NCI-H1417 treated with DMSO at 0.1 percent for 48 hours (cell line): ENCODE measurements at regions not wholly inside any gene's neighbourhood (a gene's known extent, or its start where the extent isn't known, plus 50 kb on each side); places are given as distances from the start of the nearest gene placed in this dataset.
"Not testable (repeated sequence)": the region's sequence is repeated elsewhere in the genome, so short reads cannot be mapped to it uniquely, and the experiment has no call there.

Experiments
- DNase-seq: peaks from one replicate; lab custom pipeline; 2025; lab: John Stamatoyannopoulos, UW

- no peak for DNase-seq
These were observed 722.2 kb downstream of the MATN1 start for GRCh38 chr1:30001011-30001731.

DNA sequence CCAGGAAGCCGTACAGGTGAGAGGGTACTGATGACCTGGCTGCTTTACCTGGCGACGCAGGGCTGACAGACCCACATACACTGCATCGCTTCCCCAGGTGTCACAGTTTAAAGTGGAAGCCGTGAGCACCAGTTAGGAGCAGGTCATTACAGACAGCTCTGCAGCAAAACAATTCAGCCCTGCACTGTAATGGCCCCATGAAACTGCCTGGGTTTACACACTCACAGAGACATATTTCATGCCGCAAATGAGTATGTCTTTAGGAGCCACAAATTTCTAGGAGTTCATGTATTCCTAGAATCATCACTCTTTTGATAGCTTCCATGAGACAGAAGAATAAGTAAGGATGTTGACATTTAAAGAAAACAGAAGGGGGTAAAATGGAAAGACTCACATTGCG lies 723.1 kb downstream of the MATN1 start:
- no peak for DNase-seq

DNA sequence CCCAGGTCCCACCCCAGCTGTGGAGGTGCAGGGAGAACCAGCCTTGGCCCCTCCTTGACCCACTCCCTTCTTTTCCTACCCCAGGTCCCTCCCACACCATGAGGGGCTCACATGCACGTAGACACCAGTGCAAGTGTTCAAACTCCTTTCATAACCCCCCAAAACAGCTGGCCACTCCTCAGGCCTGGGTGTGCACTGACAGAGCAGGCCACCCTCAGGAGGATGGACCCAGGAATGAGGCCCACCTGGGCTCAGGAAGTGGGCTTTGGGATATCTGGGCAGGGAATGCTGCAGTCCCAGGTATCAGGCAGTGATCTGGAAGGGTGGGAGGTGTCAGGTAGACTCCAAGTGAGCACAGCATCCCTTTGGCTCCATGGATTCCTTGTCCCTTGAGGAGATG lies 723.8 kb downstream of the MATN1 start:
- DNase-seq = no peak

DNA sequence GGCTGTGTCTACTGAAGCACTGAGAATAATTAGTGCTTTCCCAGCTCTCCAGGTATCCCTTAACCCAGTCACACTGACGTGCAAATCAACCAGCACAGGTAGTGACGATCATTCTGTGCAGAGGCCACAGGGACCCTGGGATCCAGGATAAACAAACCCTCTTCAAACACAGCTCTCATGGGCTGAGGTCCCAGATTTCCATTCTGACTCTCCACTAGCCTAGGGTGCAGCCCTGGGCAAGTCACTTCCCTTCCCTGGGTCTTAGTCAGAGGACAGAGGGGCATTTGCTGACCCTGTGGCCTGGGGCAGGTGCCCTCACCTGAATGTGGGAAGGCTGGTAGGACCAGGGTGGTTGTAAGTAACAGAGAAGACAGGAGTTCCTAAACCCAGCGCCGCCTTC lies 724.7 kb downstream of the MATN1 start:
- no peak for DNase-seq

- not testable (repeated sequence) for DNase-seq
These were observed 725.6 kb downstream of the MATN1 start for GRCh38 chr1:29997818-29998217.

DNA sequence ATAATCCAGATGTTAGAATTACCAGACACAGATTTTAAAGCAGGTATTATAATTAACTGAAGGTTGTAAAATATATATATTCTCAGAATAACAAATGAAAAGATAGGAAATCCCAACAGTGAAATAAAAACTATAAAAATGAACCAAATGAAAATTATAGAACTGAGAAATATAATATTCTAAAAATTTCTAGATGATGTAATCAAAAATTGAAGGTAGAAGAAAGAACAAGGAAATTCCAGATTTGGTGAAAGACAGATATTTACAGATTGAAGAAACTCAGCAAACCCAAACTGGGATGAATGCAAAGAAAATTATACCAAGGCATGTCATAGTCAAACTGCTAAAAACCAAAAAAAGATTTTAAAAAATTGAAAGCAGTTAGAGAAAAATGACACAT lies 729.4 kb downstream of the MATN1 start:
- no peak for DNase-seq

DNA sequence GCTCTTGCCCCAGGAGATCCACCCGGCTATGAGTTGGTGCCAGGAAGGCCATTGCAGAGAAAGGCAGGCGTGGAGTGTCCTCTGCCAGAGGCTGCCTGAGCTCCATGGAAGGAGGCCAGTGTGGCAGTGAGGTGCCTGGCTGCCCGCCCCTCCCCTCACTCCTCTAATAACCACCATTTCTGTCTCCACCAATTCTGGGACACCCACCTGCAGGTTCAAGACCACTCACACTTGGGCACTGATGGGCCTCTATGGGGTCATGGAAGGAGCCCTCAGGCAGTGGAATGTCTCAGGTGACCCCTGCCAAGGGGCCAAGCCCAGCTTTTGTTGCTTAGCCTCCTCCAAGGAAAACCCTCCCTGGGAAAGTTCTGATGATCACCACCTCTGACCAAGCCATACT lies 731.6 kb downstream of the MATN1 start:
- DNase-seq = no peak

- no peak for DNase-seq
These were observed 732.4 kb downstream of the MATN1 start for GRCh38 chr1:29991025-29991424.

- no peak for DNase-seq
These were observed 733.1 kb downstream of the MATN1 start for GRCh38 chr1:29990304-29990703.

- no peak for DNase-seq
These were observed 736.4 kb downstream of the MATN1 start for GRCh38 chr1:29986986-29987385.

DNA sequence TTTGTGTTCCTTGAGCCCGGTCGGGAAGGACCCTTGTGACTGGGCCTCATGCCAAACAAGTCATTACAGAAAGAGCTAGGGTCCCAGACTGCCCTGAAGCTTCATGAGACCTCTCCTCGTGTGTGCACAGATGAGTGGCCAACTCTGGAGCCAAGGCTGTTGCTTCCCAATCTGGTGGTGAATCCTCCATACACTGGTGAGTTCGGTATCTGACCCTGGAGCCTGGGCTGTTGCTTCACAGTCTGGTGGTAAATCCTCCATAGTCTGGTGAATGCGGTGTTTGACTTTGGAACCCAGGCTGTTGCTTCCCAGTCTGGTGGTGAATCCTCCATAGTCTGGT lies 737.8 kb downstream of the MATN1 start:
- DNase-seq = no peak

GRCh38 chr1:29984862-29985605 lies 738.4 kb downstream of the MATN1 start:
- DNase-seq = no peak

DNA sequence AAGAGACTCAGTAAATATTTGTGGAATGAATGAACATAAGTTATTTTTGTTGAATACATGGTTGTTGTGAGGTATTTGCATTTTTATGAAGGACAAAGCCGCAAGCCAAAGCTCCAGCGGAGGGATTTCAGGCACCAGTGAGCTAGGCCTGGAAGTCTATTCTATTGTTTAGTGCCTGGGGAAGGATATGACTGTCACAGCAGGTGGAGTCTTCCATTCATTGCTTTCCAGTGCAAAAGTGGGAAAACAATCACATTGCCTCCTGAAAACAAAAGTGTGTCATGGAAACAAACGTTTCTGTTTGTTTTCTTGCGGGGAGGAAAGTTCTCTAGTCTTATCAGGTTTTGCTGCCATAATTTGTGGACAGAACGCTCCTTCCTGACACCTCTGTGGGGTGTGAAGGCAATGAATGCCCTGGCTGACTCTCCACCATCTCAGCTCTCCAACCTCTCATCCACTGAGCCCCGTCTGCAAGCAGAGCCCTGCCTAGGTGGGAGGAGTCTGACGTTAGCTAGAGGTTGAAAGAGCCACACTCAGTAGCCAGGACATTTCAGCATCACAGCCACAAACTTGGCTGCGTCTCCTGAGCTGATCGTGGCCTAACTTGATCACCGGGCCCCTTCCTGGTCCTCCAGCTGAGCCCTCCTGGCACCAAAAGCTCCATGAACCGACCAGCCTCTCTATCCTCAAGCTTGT lies 739.1 kb downstream of the MATN1 start:
- peak; percentile 7 for DNase-seq

DNA sequence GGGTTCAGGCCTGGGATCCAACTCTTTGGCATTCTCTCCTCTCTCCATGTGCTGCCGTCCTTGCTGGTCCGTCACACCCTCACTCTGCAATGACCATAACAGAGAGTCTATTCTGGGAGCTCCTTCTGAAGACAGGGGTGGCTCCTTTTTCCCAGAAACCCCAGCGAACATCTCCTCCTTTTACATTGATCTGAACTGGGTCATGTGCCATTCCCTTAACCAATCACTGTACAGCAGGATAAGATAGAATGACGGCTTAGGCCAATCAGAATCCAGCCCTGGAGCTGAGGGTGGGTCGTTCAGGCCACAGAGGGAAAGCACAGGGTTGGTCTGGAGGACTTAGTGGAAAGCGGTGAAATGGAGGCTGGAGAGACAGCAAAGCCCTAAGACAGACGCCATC lies 740.1 kb downstream of the MATN1 start:
- no peak for DNase-seq

DNA sequence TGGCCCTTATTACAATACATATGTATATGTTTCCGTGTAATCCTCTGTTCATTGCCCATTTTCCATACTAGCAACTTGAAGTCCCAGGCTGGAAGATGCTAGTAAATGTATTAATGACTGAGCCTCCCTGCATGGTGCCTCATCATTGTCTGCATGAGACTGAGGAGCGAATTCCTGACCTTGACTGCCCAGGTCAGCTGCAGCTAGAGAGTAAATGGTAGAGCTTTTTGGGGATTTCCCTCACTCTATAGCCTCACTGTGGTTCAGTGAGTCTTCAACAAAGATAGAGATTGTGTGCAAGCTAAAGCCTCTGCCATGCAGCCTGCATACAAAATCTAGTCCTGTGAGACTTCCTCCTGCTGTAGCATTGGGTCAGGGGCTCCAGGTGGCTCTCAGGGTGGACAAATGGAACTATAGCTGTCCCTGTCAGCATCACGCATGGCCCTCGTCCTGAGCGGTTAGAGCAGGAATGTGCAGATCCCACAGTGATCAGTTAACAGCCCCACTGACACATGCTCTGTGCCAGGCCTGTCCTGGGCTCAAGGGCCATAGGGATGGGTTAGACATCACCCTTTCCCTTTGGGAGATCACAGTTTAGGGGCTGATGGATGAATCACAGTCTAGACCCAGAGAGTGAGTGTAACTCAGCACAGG lies 741.7 kb downstream of the MATN1 start:
- DNase-seq = no peak

DNA sequence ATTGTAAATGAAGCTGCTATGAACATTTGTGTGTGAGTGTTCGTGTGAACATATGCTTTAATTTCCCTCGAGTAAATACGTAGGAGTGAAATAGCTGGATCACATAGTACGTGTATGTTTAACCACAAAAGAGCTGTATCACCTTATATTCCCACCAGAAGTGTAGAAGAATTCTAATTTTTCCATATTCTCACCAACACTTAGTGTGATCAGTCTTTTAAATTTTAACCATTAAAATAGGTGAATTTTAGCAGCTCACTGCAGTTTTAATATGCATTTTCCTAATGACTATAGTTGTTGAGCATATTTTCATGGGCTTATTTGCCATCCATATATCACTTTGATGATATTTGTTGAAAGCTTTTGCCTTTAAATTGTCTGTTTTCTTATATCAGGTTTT lies 741.2 kb downstream of the PTPRU start:
- no peak for DNase-seq

GRCh38 chr1:29975036-29975694 lies 738.8 kb downstream of the PTPRU start:
- no peak for DNase-seq

- no peak for DNase-seq
These were observed 738.0 kb downstream of the PTPRU start for GRCh38 chr1:29974316-29974724.

- no peak for DNase-seq
These were observed 737.1 kb downstream of the PTPRU start for GRCh38 chr1:29973406-29973805.

GRCh38 chr1:29972421-29973053 lies 736.2 kb downstream of the PTPRU start:
- no peak for DNase-seq

- no peak for DNase-seq
These were observed 735.4 kb downstream of the PTPRU start for GRCh38 chr1:29971703-29972102.
